HEK293T (cell line): ENCODE measurements at regions not wholly inside any gene's neighbourhood (a gene's known extent, or its start where the extent isn't known, plus 50 kb on each side); places are given as distances from the start of the nearest gene placed in this dataset.

ENCODE experiments used
- FOXA1 ChIP-seq: fragments of 450-650 bp; IDR thresholded peaks from 2 replicates; pipeline ENCODE4 v1.6.1; 2016; ENCODE audit warnings: mild to moderate bottlenecking
- NFRKB ChIP-seq: fragments of 450-650 bp; IDR thresholded peaks from 2 replicates; pipeline ENCODE4 v1.6.1; 2016; ENCODE audit warnings: mild to moderate bottlenecking, moderate library complexity
- TF ChIP-seq, protein P1 (sequence below): fragments of 450-650 bp; IDR thresholded peaks from 2 replicates; pipeline ENCODE4 v1.6.1; 2016

DNA sequence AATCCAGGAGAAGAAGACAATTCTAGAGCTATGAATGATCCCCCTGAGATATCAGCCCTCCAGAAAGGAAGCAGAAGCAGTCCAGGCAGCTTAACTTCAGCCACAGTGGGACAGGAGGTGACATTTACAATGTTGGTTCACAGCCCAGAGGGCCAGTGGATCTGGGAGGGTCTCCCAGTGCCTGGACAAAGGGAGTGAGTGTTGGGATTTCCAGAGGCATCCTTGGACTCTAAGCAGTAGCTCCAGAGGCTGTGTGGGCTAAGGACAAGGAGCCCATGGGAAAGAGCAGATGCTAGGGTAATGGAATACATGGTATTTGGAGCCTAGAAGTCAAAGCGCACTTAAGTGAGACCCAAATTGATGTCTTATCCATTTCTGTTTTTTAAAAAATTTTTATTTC, 97.4 kb upstream of the NUPR2 start:
- TF ChIP-seq, protein P1, sequence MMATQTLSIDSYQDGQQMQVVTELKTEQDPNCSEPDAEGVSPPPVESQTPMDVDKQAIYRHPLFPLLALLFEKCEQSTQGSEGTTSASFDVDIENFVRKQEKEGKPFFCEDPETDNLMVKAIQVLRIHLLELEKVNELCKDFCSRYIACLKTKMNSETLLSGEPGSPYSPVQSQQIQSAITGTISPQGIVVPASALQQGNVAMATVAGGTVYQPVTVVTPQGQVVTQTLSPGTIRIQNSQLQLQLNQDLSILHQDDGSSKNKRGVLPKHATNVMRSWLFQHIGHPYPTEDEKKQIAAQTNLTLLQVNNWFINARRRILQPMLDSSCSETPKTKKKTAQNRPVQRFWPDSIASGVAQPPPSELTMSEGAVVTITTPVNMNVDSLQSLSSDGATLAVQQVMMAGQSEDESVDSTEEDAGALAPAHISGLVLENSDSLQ: no peak
- no peak for TF ChIP-seq FOXA1
- no peak for TF ChIP-seq NFRKB
